Central memory CD8-positive, alpha-beta T cell (primary cell): ENCODE measurements at regions not wholly inside any gene's neighbourhood (a gene's known extent, or its start where the extent isn't known, plus 50 kb on each side); places are given as distances from the start of the nearest gene placed in this dataset.

ENCODE experiments used
- ATAC-seq: fragments of 150-1000 bp; cut with Tn5 transposase; replicated peaks from 2 replicates; pipeline ENCODE4 v1.10.0; 2022; ENCODE audit warnings: mild to moderate bottlenecking, moderate FRiP score, moderate number of reproducible peaks; ENCODE audit not compliant: poor library complexity, severe bottlenecking; ENCODE audit errors: extremely low read depth
- DNase-seq, 2 donors: peaks; one replicate each; pipeline ENCODE4 v3.0.0; 2021; ENCODE audit warnings: low spot score in 2 of 2
- H3K27ac Mint-ChIP-seq: one replicate; pipeline ENCODE4 v1.8.0; 2022; ENCODE audit warnings: low read depth, mild to moderate bottlenecking, moderate library complexity, mixed read lengths
- H3K27me3 Mint-ChIP-seq: one replicate; pipeline ENCODE4 v1.8.0; 2022; ENCODE audit warnings: mixed read lengths
- H3K36me3 Mint-ChIP-seq: one replicate; pipeline ENCODE4 v1.8.0; 2022; ENCODE audit warnings: mild to moderate bottlenecking, moderate library complexity, mixed read lengths; ENCODE audit not compliant: insufficient read depth
- H3K4me1 Mint-ChIP-seq: one replicate; pipeline ENCODE4 v1.8.0; 2022; ENCODE audit warnings: mixed read lengths
- H3K4me3 Mint-ChIP-seq: one replicate; pipeline ENCODE4 v1.8.0; 2022; ENCODE audit warnings: mild to moderate bottlenecking, moderate library complexity, mixed read lengths
- H3K9me3 Mint-ChIP-seq: one replicate; pipeline ENCODE4 v1.8.0; 2022; ENCODE audit warnings: mixed read lengths

DNA sequence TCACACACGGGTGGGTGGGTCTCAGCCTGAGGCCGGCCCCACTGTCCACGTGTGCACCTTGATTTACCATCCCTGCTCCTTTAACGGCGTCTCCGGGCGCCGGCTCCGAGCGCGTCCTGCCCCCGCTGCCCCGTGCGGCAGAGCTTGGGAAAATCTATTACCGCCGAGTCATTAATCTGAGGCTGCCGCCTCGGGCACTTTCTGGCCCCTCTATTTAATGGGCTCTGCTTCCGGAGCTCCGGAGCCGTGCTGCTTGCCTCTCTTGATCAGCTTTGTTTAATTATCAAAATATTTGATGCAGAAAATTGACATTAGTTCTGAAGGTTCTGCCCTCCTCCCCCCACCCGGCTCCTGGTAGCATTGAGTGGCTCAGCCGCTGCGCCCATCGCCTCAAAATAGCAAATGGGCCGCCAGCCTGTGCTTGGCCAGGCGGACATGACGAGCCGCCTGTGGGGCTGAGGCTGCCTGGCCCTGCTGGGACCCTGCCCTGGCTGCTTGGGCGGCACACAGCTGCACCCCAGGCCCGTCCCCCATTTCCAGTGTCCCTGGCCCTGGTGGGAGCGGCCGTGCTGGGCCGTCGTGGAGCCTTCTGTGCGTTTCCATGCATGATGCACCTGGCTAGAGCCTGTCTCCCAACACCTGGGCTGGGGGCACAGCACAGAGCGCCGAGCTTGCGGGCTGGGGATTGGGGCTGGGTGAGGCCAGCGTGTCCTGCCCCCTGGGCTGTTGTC lies 81.6 kb upstream of the TTC34 start:
- ATAC-seq (no peak), DNase-seq (no peak)
- H3K9me3 Mint-ChIP-seq, result no peaks in the 10 kb centered on the region
- no peak overlapping the region for H3K4me3 Mint-ChIP-seq
- H3K27ac Mint-ChIP-seq, result no peak overlapping the region
- peaks cover 15% of the 10 kb centered on the region for H3K27me3 Mint-ChIP-seq
- no peaks in the 10 kb centered on the region for H3K4me1 Mint-ChIP-seq
- H3K36me3 Mint-ChIP-seq, result no peaks in the 10 kb centered on the region

DNA sequence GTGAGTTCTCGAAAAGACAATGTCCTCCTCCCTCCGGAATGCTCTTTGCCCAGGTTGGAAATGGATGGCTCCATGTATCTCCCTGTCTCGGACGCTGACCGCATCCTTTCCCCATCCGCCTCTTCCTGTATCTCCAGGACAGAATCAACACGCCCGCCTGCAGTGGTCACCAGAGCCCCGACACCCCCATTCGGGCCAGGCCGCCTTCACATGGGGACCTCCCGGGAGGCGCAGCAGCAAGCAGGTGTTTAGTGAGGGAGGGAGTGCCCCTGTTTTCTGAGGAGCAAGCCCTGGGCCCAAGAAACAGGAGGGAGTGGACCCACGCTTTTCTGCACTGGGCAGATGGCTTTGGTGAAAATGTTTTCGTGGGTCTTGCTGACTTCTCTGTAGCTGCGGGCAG lies 83.5 kb upstream of the TTC34 start:
- Mint-ChIP-seq H3K36me3 (no peaks in the 10 kb centered on the region), H3K9me3 (no peaks in the 10 kb centered on the region), H3K27me3 (peaks cover 24% of the 10 kb centered on the region), H3K4me1 (no peaks in the 10 kb centered on the region), H3K4me3 (no peak overlapping the region), H3K27ac (no peak overlapping the region)
- ATAC-seq (no peak), DNase-seq (no peak)

DNA sequence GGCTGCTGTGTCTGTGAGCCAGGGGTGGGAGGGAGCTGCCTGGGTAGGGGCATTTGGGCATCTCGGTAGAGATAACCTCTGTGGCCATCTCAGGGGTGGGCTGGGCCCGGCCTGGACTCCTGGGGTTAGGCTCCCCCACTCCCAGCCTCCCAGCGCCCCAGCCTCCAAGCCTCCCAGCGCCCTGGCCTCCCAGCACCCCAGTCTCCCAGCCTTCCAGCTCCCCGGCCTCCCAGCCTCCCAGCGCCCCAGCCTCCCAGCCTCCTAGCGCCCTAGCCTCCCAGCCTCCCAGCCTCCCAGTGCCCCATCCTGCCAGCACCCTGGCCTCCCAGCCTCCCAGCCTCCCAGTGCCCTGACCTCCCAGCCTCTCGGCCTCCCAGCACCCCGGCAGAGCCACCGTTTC lies 85.1 kb upstream of the TTC34 start:
- H3K27me3 Mint-ChIP-seq, result peaks cover 24% of the 10 kb centered on the region
- H3K9me3 Mint-ChIP-seq, result no peaks in the 10 kb centered on the region
- H3K36me3 Mint-ChIP-seq, result no peaks in the 10 kb centered on the region
- no peak overlapping the region for H3K27ac Mint-ChIP-seq
- no peak for DNase-seq
- H3K4me1 Mint-ChIP-seq, result no peaks in the 10 kb centered on the region
- ATAC-seq, result no peak
- H3K4me3 Mint-ChIP-seq, result no peak overlapping the region

DNA sequence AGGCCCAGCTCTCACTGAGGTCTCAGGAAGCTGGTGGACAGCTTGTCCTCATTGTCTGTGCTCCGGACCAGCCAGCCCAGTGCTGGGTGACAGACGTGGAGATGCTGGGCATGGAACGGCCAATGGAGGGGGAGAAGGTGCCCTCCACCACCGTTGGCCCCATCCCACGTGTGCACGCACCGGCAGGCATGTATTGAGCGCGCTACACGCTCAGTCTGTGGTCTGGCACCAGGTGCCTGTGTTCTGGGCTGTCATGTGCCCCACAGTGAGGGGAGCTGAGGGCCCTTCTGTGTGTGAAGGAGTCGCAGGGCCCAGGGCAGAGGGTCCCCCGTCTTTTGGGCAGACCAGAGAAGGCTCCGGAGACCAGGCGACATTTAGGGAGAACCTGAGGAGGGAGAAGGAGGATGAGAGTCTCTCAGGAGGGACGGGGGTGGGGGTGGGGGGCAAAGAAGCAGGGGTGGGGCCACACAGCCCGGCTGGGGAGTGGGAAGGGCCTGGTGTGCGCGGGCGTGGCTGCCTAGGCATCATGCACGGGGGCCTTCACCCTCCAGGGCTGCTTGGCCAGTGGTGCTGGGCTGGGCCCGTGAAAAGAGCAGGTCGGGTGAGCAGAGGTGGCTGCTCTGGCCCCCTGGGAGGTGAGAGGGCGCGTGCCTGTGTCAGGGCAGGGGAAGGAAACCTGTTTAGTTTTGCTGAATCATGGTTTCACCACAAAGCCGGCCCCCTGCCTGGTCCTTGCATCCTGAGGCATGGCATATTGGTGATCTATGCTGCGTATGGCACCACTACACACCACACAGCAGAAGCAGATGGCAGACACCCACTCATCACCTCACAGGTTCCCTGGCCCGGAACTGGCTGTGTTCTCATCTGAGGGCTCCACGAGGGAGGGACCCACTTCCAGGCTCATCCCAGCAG lies 86.7 kb upstream of the TTC34 start:
- H3K27ac Mint-ChIP-seq, result no peak overlapping the region
- no peak for ATAC-seq

DNA sequence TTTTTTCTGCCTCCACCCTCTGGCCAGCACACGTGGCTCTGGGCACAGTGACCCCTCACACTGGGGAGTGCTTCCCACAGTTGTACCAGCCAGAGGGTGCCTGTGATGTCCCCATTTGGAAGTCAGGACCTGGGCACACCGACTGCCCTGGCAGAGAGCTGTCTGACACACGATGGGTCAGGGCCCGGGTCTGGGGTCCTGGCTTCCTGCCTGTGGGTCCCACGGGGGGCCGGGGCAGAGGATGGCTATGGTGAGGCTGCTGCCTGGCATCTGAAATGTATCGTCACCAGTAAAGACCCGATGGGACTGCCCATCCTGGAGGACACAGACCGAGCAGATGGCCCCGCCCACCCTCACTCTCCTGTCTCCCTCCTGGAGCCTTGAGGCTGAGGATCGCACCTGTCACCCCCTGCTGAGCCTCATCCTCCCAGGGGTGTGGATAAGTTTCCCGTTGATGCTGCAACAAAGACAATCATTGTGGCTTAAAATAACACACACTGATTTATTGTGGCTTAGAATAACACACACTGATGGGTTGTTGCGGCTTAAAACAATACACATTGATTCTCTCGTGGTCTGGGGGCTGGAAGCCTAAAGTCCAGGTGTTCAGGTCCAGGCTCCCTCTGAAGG lies 88.8 kb upstream of the TTC34 start:
- no peaks in the 10 kb centered on the region for H3K4me1 Mint-ChIP-seq
- no peak for ATAC-seq
- no peaks in the 10 kb centered on the region for H3K9me3 Mint-ChIP-seq
- DNase-seq, result no peak
- H3K27ac Mint-ChIP-seq, result no peak overlapping the region
- peaks cover 24% of the 10 kb centered on the region for H3K27me3 Mint-ChIP-seq
- no peaks in the 10 kb centered on the region for H3K36me3 Mint-ChIP-seq
- no peak overlapping the region for H3K4me3 Mint-ChIP-seq

More for the DNA sequence above, 86.7 kb upstream of the TTC34 start:
- no peak overlapping the region for H3K4me3 Mint-ChIP-seq
- peaks cover 24% of the 10 kb centered on the region for H3K27me3 Mint-ChIP-seq
- no peaks in the 10 kb centered on the region for H3K9me3 Mint-ChIP-seq
- DNase-seq, result no peak
- H3K4me1 Mint-ChIP-seq, result no peaks in the 10 kb centered on the region
- no peaks in the 10 kb centered on the region for H3K36me3 Mint-ChIP-seq

DNA sequence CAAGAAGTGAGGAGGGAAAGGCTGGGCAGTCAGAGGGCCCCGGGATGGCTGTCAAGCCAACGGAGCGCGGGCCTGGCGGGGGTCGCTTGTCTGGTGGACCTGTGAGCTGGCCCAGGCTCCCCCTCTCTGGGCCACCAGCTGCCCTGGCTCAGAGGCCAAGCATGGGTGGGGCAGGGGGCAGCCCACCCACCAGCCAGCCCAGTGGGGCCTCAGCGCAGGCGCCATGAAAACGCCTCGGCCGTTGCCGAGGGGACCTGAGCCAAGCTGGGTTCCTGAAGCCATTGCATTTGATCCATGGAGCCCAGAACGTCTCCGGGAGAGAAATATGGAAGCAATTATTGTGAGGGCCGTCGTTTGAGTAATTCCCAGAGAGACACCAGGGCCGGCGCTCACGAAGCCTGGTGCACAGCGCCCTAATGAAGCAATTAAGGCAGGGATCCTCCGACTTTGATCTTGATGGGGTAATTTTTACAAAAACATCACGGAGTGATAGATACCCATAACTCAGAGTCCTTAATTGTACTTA lies 90.5 kb upstream of the TTC34 start:
- H3K4me1 Mint-ChIP-seq, result no peaks in the 10 kb centered on the region

DNA sequence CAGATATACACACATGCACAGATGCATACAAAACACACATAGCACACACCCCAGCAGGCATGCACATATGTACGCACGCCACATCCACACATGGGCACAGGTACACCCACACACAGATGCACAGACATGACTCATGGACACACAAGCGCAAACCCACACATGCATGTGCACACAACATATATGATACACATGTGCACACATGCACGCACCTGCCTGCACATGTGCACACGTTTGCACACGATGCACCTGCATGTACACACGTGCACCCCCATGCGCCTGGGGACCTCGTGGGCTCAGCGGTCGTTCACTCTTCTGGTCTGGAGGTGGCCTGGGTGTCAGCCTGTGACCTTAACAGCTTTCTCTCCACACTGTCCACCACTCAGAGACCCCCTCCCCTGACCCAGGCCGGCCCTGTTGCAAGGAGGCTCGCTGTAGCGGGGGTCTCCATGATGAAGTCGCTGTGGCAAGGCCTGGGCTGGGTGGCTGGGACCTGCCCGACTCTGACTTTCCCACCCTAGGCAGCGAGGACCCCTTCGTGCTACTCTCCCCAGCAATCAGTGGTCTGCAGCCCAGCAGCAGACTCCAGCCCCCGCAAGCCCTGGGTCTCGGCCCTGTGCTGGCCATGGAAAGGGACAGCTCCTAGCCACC lies 92.1 kb upstream of the TTC34 start:
- Mint-ChIP-seq H3K36me3 (no peaks in the 10 kb centered on the region), H3K4me1 (no peaks in the 10 kb centered on the region), H3K4me3 (no peak overlapping the region), H3K27me3 (peaks cover 8% of the 10 kb centered on the region), H3K9me3 (no peaks in the 10 kb centered on the region), H3K27ac (no peak overlapping the region)
- ATAC-seq, result no peak
- no peak for DNase-seq

More for the DNA sequence above, 90.5 kb upstream of the TTC34 start:
- no peaks in the 10 kb centered on the region for H3K36me3 Mint-ChIP-seq
- no peaks in the 10 kb centered on the region for H3K9me3 Mint-ChIP-seq
- H3K27me3 Mint-ChIP-seq, result peaks cover 24% of the 10 kb centered on the region
- H3K4me3 Mint-ChIP-seq, result no peak overlapping the region
- H3K27ac Mint-ChIP-seq, result no peak overlapping the region
- ATAC-seq (no peak), DNase-seq (no peak)

DNA sequence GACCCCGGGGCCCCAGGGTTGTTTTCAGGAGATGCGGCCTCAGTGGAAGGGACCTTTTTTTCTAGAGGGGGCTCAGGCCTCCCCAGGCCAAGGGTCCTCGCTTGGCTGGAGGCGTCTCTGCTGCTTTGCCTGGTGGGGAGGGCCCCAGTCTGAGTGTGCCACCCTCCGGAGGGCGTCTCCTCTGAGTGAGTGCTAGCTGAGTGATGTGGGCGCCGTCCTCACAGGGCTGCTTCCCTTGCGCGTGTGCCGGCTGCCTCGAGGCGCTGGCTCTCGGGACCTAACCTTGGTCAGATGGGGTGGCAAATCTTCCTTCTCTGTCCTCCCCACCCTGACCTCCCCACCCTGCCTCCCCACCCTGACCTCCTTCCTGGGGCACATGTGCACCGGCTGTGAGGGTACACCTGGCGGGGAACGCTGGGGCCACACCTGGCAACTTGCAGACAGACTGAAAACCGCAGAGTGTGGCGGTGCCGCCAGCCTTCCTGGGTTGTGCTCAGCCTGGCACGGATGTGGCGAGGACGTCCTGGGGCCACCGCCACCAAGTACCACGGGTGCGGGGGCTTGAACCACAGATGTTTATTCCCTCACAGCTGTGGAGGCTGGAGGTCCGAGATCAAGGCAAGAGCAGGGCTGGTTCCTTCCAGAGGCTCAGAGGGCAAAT lies 93.0 kb upstream of the TTC34 start:
- Mint-ChIP-seq H3K36me3 (no peaks in the 10 kb centered on the region), H3K27me3 (no peaks in the 10 kb centered on the region), H3K4me1 (no peaks in the 10 kb centered on the region), H3K27ac (no peak overlapping the region), H3K9me3 (no peaks in the 10 kb centered on the region), H3K4me3 (no peak overlapping the region)
- DNase-seq (no peak), ATAC-seq (no peak)

DNA sequence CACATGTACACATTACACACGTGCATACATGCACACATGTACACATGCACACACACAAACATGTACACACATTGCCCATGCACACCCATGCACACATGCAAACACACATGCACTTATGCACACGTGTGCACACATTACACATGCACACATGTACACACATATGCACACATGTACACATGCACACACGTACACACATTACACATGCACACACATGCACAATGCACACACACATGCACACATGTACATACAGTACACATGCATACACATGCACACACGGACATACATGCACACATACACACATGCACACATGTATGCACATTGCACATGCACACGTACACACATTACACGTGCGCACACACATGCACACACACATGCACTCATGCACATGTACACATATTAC lies 95.3 kb upstream of the TTC34 start:
- Mint-ChIP-seq H3K27ac (no peak overlapping the region), H3K4me1 (no peaks in the 10 kb centered on the region), H3K9me3 (no peaks in the 10 kb centered on the region), H3K27me3 (peaks cover 8% of the 10 kb centered on the region), H3K4me3 (no peak overlapping the region), H3K36me3 (no peaks in the 10 kb centered on the region)
- DNase-seq, result no peak
- ATAC-seq, result no peak

DNA sequence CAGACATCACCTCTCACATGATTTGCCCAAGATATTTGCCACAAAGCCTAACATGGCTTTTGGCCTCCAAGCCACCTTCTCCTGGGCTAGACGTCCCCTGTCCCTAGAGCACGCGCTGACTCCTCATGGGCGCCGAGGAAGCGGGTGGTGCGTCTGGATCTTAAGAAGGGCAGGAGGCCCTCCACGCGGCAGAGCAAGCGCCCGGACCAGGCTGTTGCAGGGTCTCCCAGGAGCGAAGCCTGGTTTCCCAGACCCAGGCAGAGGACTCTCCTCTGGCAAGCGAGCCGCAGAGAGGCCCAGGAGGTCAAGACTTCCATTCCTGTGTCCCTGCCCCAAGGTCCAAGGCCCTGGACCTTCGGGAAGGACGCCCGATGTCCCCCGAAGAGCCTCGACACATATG lies 101.7 kb upstream of the TTC34 start:
- no peaks in the 10 kb centered on the region for H3K4me1 Mint-ChIP-seq
- H3K27ac Mint-ChIP-seq, result no peak overlapping the region
- no peaks in the 10 kb centered on the region for H3K36me3 Mint-ChIP-seq
- DNase-seq, result no peak
- ATAC-seq, result no peak
- peaks cover 14% of the 10 kb centered on the region for H3K27me3 Mint-ChIP-seq
- no peak overlapping the region for H3K4me3 Mint-ChIP-seq
- no peaks in the 10 kb centered on the region for H3K9me3 Mint-ChIP-seq

DNA sequence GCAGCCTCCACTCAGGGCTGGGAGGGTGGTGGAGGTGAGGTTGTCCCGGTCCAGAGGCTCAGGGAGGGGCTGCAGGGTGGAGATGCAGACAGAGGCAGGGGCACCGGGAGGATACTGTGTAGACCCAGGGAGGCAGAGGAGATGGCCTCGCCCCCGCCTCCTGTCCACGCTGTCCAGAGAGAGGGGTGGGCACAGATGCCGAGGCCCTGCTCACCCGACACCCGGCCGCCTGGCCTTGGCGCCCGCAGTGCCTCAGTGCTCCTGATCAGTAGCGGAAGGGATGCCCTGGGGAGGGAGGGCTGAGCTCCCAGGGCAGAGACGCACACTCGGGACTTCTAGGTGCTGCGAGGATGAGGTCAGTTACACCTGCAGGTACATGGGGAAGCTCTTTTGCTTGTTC lies 102.7 kb upstream of the TTC34 start:
- peaks cover 14% of the 10 kb centered on the region for H3K27me3 Mint-ChIP-seq
- no peaks in the 10 kb centered on the region for H3K4me1 Mint-ChIP-seq
- ATAC-seq (no peak), DNase-seq (no peak)
- H3K4me3 Mint-ChIP-seq, result no peak overlapping the region
- no peaks in the 10 kb centered on the region for H3K36me3 Mint-ChIP-seq
- H3K27ac Mint-ChIP-seq, result no peak overlapping the region
- H3K9me3 Mint-ChIP-seq, result no peaks in the 10 kb centered on the region

DNA sequence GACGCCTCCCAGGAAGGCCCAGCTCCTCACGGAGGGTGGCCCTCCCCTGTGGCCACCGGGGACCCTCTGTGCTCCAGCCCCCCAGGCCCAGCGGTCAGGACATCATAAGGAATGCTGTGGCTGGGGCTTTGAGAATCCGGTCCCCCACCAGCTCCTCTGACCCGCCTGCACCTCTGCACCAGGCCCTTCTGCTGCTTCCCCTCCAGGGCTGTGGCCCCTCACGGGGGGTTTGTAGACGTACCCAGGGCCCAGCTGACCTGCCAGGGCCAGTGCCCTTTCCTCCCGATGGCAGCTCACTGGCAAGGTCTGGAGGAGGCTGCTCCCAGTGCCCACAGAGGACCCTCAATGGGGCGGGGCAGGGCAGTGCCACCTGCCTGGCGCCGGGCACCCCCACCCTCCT lies 103.9 kb upstream of the TTC34 start:
- Mint-ChIP-seq H3K27me3 (peaks cover 14% of the 10 kb centered on the region), H3K27ac (no peak overlapping the region), H3K9me3 (no peaks in the 10 kb centered on the region), H3K36me3 (no peaks in the 10 kb centered on the region), H3K4me1 (no peaks in the 10 kb centered on the region), H3K4me3 (no peak overlapping the region)
- DNase-seq (no peak), ATAC-seq (no peak)
